Stimulated activated CD4-positive, alpha-beta T cell treated with anti-CD3 and anti-CD28 coated beads, Interleukin-4, amount 100 ng/mL, for 1 hour (primary cell): ENCODE measurements at regions not wholly inside any gene's neighbourhood (a gene's known extent, or its start where the extent isn't known, plus 50 kb on each side); places are given as distances from the start of the nearest gene placed in this dataset.
A peak's percentile ranks its signal among the peaks of the same experiment; 100 is the strongest.

ENCODE experiments used
- DNase-seq: peaks from one replicate; pipeline ENCODE4 v3.0.0-alpha.2; 2020

GRCh38 chr9:91025856-91026255 is 224.2 kb downstream of the SYK start:
- DNase-seq, result no peak

GRCh38 chr9:91026266-91026665 is 224.6 kb downstream of the SYK start:
- no peak for DNase-seq

- DNase-seq, result no peak
These were observed 225.4 kb downstream of the SYK start for GRCh38 chr9:91027005-91027404.

GRCh38 chr9:91028166-91028827 is 226.7 kb downstream of the SYK start:
- no peak for DNase-seq

GRCh38 chr9:91029650-91030361 is 228.2 kb downstream of the SYK start:
- no peak for DNase-seq

- no peak for DNase-seq
These were observed 230.5 kb downstream of the SYK start for GRCh38 chr9:91032121-91032531.

- no peak for DNase-seq
These were observed 231.7 kb downstream of the SYK start for GRCh38 chr9:91033270-91033669.

GRCh38 chr9:91033797-91034196 is 232.2 kb downstream of the SYK start:
- DNase-seq, result peak; percentile 80

GRCh38 chr9:91034521-91034920 is 232.9 kb downstream of the SYK start:
- DNase-seq, result no peak

GRCh38 chr9:91034976-91035824 is 233.6 kb downstream of the SYK start:
- no peak for DNase-seq

GRCh38 chr9:91035825-91036208 is 234.2 kb downstream of the SYK start:
- no peak for DNase-seq

- no peak for DNase-seq
These were observed 234.7 kb downstream of the SYK start for GRCh38 chr9:91036356-91036755.

GRCh38 chr9:91036826-91037510 is 235.3 kb downstream of the SYK start:
- peak; percentile 61 for DNase-seq

GRCh38 chr9:91037511-91038482 is 236.2 kb downstream of the SYK start:
- DNase-seq, result no peak

GRCh38 chr9:91038483-91039124 is 237.0 kb downstream of the SYK start:
- DNase-seq, result no peak

GRCh38 chr9:91039125-91039834 is 237.7 kb downstream of the SYK start:
- no peak for DNase-seq

- no peak for DNase-seq
These were observed 238.2 kb downstream of the SYK start for GRCh38 chr9:91039835-91040140.

- DNase-seq, result no peak
These were observed 239.0 kb downstream of the SYK start for GRCh38 chr9:91040371-91041215.

GRCh38 chr9:91042024-91042423 is 240.4 kb downstream of the SYK start:
- no peak for DNase-seq

- no peak for DNase-seq
These were observed 240.9 kb downstream of the SYK start for GRCh38 chr9:91042541-91042940.
